ENCODE measurements at regions not wholly inside any gene's neighbourhood (a gene's known extent, or its start where the extent isn't known, plus 50 kb on each side); places are given as distances from the start of the nearest gene placed in this dataset.

DNA sequence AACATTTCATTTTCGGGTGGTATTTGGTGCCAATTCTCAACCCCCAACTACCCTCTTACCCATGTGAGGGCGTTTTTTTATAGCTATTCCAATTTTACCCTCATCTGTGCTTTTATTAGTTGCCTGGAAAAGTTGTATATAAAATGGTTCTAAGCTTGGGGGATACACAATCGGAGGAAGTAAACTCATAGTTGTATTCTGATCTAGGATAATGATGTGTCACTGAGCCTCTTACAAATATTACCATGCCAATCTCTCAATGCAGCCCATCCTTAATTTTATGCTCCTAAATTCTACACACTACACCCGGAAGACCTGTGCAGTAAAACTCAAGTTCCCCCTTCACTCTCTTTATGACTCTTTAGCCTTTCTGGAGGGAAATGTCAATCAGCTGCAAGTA, 1206.5 kb upstream of the FLRT2 start:
- TF ChIP-seq TEAD1 (CRISPR knock-in tag; IDR thresholded peaks at IDR 0.05) (no peak), CBFB (CRISPR knock-in tag; IDR thresholded peaks at IDR 0.05; ENCODE audit: low read depth) (no peak), NR3C1 (CRISPR knock-in tag; conservative IDR thresholded peaks at IDR 0.05; ENCODE audit: low read depth) (no peak), FOXJ3 (CRISPR knock-in tag; IDR thresholded peaks at IDR 0.05; ENCODE audit: borderline replicate concordance) (no peak), TEAD4 (CRISPR knock-in tag; IDR thresholded peaks at IDR 0.05) (no peak), JUN (CRISPR knock-in tag; IDR thresholded peaks at IDR 0.05) (no peak), NR2C2 (CRISPR knock-in tag; IDR thresholded peaks at IDR 0.05) (no peak)
- TF ChIP-seq, protein P1, sequence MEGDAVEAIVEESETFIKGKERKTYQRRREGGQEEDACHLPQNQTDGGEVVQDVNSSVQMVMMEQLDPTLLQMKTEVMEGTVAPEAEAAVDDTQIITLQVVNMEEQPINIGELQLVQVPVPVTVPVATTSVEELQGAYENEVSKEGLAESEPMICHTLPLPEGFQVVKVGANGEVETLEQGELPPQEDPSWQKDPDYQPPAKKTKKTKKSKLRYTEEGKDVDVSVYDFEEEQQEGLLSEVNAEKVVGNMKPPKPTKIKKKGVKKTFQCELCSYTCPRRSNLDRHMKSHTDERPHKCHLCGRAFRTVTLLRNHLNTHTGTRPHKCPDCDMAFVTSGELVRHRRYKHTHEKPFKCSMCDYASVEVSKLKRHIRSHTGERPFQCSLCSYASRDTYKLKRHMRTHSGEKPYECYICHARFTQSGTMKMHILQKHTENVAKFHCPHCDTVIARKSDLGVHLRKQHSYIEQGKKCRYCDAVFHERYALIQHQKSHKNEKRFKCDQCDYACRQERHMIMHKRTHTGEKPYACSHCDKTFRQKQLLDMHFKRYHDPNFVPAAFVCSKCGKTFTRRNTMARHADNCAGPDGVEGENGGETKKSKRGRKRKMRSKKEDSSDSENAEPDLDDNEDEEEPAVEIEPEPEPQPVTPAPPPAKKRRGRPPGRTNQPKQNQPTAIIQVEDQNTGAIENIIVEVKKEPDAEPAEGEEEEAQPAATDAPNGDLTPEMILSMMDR (IDR thresholded peaks at IDR 0.05), result no peak
- TF ChIP-seq, protein P2, sequence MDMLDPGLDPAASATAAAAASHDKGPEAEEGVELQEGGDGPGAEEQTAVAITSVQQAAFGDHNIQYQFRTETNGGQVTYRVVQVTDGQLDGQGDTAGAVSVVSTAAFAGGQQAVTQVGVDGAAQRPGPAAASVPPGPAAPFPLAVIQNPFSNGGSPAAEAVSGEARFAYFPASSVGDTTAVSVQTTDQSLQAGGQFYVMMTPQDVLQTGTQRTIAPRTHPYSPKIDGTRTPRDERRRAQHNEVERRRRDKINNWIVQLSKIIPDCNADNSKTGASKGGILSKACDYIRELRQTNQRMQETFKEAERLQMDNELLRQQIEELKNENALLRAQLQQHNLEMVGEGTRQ (CRISPR knock-in tag; IDR thresholded peaks at IDR 0.05), result no peak
- TF ChIP-seq, protein P3, sequence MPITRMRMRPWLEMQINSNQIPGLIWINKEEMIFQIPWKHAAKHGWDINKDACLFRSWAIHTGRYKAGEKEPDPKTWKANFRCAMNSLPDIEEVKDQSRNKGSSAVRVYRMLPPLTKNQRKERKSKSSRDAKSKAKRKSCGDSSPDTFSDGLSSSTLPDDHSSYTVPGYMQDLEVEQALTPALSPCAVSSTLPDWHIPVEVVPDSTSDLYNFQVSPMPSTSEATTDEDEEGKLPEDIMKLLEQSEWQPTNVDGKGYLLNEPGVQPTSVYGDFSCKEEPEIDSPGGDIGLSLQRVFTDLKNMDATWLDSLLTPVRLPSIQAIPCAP (CRISPR knock-in tag; IDR thresholded peaks at IDR 0.05), result no peak
- TF ChIP-seq, protein P4, sequence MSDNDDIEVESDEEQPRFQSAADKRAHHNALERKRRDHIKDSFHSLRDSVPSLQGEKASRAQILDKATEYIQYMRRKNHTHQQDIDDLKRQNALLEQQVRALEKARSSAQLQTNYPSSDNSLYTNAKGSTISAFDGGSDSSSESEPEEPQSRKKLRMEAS (CRISPR knock-in tag; IDR thresholded peaks at IDR 0.05), result no peak
- TF ChIP-seq, protein P5, sequence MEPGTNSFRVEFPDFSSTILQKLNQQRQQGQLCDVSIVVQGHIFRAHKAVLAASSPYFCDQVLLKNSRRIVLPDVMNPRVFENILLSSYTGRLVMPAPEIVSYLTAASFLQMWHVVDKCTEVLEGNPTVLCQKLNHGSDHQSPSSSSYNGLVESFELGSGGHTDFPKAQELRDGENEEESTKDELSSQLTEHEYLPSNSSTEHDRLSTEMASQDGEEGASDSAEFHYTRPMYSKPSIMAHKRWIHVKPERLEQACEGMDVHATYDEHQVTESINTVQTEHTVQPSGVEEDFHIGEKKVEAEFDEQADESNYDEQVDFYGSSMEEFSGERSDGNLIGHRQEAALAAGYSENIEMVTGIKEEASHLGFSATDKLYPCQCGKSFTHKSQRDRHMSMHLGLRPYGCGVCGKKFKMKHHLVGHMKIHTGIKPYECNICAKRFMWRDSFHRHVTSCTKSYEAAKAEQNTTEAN (CRISPR knock-in tag; IDR thresholded peaks at IDR 0.05), result no peak

Data from WTC11 (cell line).